Caco-2 (cell line): ENCODE measurements at regions not wholly inside any gene's neighbourhood (a gene's known extent, or its start where the extent isn't known, plus 50 kb on each side); places are given as distances from the start of the nearest gene placed in this dataset.
A peak's percentile ranks its signal among the peaks of the same experiment; 100 is the strongest.

Source experiments
- BruUV-seq: library from RNA; stranded (reverse); fragments of 400-500 nt; replicated peaks from 2 replicates; lab custom pipeline; 2021; lab: Mats Ljungman, UMichigan
- CTCF ChIA-PET: fragments of 300-600 bp; sonication (Branson Sonifier 250); formaldehyde crosslinking; loops from one replicate; lab custom pipeline; 2022; ENCODE audit warnings: antibody characterized with exemption; lab: Charles Lee
- POLR2A ChIA-PET: fragments of 300-600 bp; sonication (Branson Sonifier 250); formaldehyde crosslinking; loops from one replicate; lab custom pipeline; 2022; ENCODE audit warnings: antibody characterized with exemption; lab: Charles Lee
- DNase-seq, 2 experiments: peaks; one replicate each; pipeline versions ENCODE4 v3.0.0 to v3.0.0-alpha.2; 2020 to 2022
- H3K27me3 ChIP-seq: replicated peaks from 2 replicates; pipeline ENCODE4 v1.6.0; 2011; ENCODE audit warnings: low read length; ENCODE audit not compliant: control insufficient read depth, insufficient read depth
- H3K36me3 ChIP-seq: 2 replicates; pipeline ENCODE4 v1.5.1; 2011; ENCODE audit warnings: low read length; ENCODE audit not compliant: control insufficient read depth, insufficient read depth
- H3K4me1 ChIP-seq: fragments of 250-450 bp; sonication (Bioruptor Pico); 2 replicates; pipeline ENCODE4 v1.5.1; 2020; ENCODE audit warnings: mild to moderate bottlenecking
- H3K4me3 ChIP-seq: 2 replicates; pipeline ENCODE4 v1.5.1; 2011; ENCODE audit warnings: low read depth, mild to moderate bottlenecking, control low read depth, low read length
- H3K9me3 ChIP-seq: fragments of 250-450 bp; sonication (Bioruptor Pico); 2 replicates; pipeline ENCODE4 v1.5.1; 2020; ENCODE audit warnings: mild to moderate bottlenecking, moderate library complexity
- H3K27ac Mint-ChIP-seq: one replicate; pipeline ENCODE4 v1.8.0; 2022; ENCODE audit warnings: mixed read lengths; ENCODE audit not compliant: unreplicated experiment
- H3K27me3 Mint-ChIP-seq: one replicate; pipeline ENCODE4 v1.8.0; 2022; ENCODE audit warnings: mixed read lengths; ENCODE audit not compliant: insufficient read depth, unreplicated experiment
- H3K36me3 Mint-ChIP-seq: one replicate; pipeline ENCODE4 v1.8.0; 2022; ENCODE audit warnings: mild to moderate bottlenecking, mixed read lengths; ENCODE audit not compliant: insufficient read depth, unreplicated experiment
- H3K4me1 Mint-ChIP-seq: one replicate; pipeline ENCODE4 v1.8.0; 2022; ENCODE audit warnings: low read depth, mixed read lengths; ENCODE audit not compliant: unreplicated experiment
- H3K4me3 Mint-ChIP-seq: one replicate; pipeline ENCODE4 v1.8.0; 2022; ENCODE audit warnings: mild to moderate bottlenecking, moderate library complexity, mixed read lengths; ENCODE audit not compliant: unreplicated experiment
- H3K9me3 Mint-ChIP-seq: one replicate; pipeline ENCODE4 v1.8.0; 2022; ENCODE audit warnings: mixed read lengths; ENCODE audit not compliant: unreplicated experiment
- intact Hi-C: fragments of 100-400 bp; cut with micrococcal nuclease; formaldehyde crosslinking; loops from one replicate; pipeline ENCODE4 v1.10.0; 2022; ENCODE audit not compliant: unreplicated experiment
- TF ChIP-seq, protein P1 (sequence below), 2 experiments: fragments of 200-600 bp in 1 of 2; IDR thresholded peaks; 1 replicate in 1 of 2; 2 replicates in 1 of 2; pipeline versions ENCODE4 v1.5.1 to v1.8.0; 2011 to 2022; ENCODE audit warnings: antibody characterized with exemption in 1 of 2, control low read depth in 1 of 2, inconsistent platforms in 1 of 2, low read depth in 1 of 2, low read length in 1 of 2, mild to moderate bottlenecking in 1 of 2, moderate library complexity in 1 of 2; ENCODE audit not compliant: insufficient read depth in 1 of 2, severe bottlenecking in 1 of 2, unreplicated experiment in 1 of 2

DNA sequence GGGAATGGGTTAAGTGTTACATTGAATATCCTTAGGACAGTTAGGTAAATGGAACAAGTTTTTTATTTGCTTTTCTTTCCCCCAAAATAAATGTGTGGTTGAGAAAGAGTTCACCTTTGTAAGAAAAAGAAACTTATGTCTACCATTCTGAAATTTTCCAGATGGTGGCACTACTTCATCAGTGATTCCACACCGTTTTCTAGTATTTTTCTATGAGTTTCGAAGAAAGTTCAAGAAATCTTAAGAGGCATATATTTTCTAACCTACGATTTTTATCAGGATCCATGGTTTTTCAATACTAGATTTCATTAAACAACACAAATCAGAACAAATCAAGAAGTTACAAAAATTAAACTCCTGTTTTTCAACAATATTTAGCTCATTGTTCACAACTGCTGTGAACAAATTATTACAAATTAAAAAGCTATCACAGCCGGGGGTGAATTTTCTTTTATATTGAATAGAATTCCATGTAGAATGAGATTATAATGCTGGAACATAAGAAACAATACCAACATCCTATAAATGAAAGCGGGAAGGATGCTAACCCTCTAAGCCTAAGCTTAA, 163.1 kb upstream of the NPVF start:
- Mint-ChIP-seq H3K4me3 (no peak overlapping the region), H3K27ac (no peak overlapping the region), H3K36me3 (no peaks in the 10 kb centered on the region), H3K4me1 (no peaks in the 10 kb centered on the region), H3K9me3 (no peaks in the 10 kb centered on the region), H3K27me3 (peaks cover 11% of the 10 kb centered on the region)
- CTCF ChIA-PET, result interaction anchor here (1.0 to 1.6 kb wide), 4 partner anchors 131 to 460 kb away, joined by 3 to 11 read pairs (median 8); no protein-coding TSS in a partner anchor
- Histone ChIP-seq H3K27me3 (no peaks in the 10 kb centered on the region), H3K4me3 (no peak overlapping the region), H3K9me3 (no peaks in the 10 kb centered on the region), H3K4me1 (no peaks in the 10 kb centered on the region), H3K36me3 (no peaks in the 10 kb centered on the region)
- POLR2A ChIA-PET, result no interaction called here
- no TSS peak for BruUV-seq
- DNase-seq, result no peak
- intact Hi-C loops, result loop anchor here (1.0 kb wide), 1 partner anchor 175 kb away; no protein-coding TSS in a partner anchor
- TF ChIP-seq, protein P1, sequence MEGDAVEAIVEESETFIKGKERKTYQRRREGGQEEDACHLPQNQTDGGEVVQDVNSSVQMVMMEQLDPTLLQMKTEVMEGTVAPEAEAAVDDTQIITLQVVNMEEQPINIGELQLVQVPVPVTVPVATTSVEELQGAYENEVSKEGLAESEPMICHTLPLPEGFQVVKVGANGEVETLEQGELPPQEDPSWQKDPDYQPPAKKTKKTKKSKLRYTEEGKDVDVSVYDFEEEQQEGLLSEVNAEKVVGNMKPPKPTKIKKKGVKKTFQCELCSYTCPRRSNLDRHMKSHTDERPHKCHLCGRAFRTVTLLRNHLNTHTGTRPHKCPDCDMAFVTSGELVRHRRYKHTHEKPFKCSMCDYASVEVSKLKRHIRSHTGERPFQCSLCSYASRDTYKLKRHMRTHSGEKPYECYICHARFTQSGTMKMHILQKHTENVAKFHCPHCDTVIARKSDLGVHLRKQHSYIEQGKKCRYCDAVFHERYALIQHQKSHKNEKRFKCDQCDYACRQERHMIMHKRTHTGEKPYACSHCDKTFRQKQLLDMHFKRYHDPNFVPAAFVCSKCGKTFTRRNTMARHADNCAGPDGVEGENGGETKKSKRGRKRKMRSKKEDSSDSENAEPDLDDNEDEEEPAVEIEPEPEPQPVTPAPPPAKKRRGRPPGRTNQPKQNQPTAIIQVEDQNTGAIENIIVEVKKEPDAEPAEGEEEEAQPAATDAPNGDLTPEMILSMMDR (IDR thresholded peaks at IDR 0.05; ENCODE audit: insufficient read depth in 1 of 2, low read depth in 1 of 2, low read length in 1 of 2, severe bottlenecking in 1 of 2, unreplicated experiment in 1 of 2), result peak in 1 of 2 experiments; percentile 38

DNA sequence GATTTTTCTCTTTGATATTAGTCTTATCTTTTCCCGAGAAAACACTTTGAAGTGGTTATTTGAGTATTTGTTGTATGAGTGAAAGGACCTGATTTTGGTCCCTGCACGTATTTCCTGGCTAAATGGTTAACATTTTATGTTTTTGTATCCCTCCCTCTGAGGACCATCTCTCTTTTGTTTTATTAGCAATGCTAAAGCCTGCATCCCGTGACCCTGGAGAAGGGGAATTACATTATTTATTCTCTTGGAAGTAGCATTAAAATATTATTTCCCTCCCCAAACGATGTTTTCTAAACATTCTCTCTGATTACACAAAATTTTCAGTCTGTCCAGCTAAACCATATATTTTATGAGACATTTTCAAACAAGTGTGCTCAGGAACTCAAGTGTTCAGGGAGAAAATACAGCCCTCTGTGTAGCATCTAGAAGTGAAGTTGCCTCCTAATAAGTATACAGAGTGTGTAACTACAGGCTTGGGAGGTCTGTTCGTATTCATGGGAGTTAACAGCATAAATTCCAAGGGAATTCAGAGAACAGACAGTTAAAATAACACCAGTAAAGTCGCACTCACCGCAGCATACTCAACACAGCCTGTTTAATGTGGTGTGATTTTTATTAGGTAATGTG, 163.8 kb upstream of the NPVF start:
- Mint-ChIP-seq H3K36me3 (no peaks in the 10 kb centered on the region), H3K4me3 (no peak overlapping the region), H3K27ac (no peak overlapping the region), H3K27me3 (peaks cover 11% of the 10 kb centered on the region), H3K4me1 (no peaks in the 10 kb centered on the region), H3K9me3 (no peaks in the 10 kb centered on the region)
- H3K27me3 ChIP-seq, result no peaks in the 10 kb centered on the region
- DNase-seq, result no peak
- intact Hi-C loops, result loop anchor here (1.0 kb wide), 1 partner anchor 174 kb away; no protein-coding TSS in a partner anchor
- H3K9me3 ChIP-seq, result no peaks in the 10 kb centered on the region
- CTCF ChIA-PET, result interaction anchor here (1.0 to 3.4 kb wide), 5 partner anchors 132 to 460 kb away, joined by 3 to 11 read pairs (median 7); no protein-coding TSS in a partner anchor
- POLR2A ChIA-PET, result interaction anchor here (0.6 kb wide), 1 partner anchor 170 kb away, joined by 3 read pairs; no protein-coding TSS in a partner anchor
- BruUV-seq, result no TSS peak
- no peaks in the 10 kb centered on the region for H3K4me1 ChIP-seq
- no peaks in the 10 kb centered on the region for H3K36me3 ChIP-seq
- no peak overlapping the region for H3K4me3 ChIP-seq
- TF ChIP-seq, protein P1 (IDR thresholded peaks at IDR 0.05; ENCODE audit: insufficient read depth in 1 of 2, low read depth in 1 of 2, low read length in 1 of 2, severe bottlenecking in 1 of 2, unreplicated experiment in 1 of 2), result no peak

DNA sequence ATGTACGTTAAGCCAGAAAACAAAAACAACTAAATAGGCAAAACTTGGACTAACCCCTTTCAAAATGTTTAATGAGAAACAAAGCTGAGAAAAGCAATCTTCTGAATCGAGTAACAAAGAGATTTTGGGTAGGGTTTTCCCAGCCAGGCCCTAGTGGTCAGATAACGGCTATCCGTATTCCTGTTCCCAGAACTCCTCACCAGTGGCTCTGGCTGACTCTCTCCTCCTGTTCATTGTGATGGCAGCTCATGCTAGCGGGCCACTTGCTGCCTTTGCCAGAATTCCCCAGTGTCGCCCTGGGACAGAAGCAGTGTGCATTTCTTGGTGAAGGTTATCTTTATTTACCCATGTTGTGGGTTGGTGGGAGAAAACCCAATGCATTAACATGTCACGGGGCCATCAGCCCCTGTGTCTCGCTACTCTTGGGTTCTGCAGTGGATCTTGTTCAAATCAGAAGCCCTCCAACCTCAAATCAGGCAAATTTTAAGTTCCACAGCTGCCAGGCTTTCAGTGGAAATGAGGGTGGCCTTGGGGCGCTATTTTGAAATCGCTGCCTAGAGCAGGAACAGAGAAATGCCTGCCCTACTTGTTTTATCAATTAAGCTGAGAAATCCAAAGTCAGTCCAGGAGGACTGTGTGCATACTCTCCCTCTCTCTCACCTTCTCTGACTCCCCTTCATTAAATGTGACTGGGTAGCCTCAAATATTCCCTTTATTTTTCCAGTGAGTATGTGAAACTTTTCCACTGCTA, 164.5 kb upstream of the NPVF start:
- H3K4me3 Mint-ChIP-seq, result no peak overlapping the region
- H3K9me3 Mint-ChIP-seq, result no peaks in the 10 kb centered on the region
- Histone ChIP-seq H3K4me3 (no peak overlapping the region), H3K27me3 (no peaks in the 10 kb centered on the region), H3K36me3 (no peaks in the 10 kb centered on the region), H3K4me1 (no peaks in the 10 kb centered on the region), H3K9me3 (no peaks in the 10 kb centered on the region)
- TF ChIP-seq, protein P1 (IDR thresholded peaks at IDR 0.05; ENCODE audit: insufficient read depth in 1 of 2, low read depth in 1 of 2, low read length in 1 of 2, severe bottlenecking in 1 of 2, unreplicated experiment in 1 of 2), result no peak
- peaks cover 14% of the 10 kb centered on the region for H3K27me3 Mint-ChIP-seq
- CTCF ChIA-PET, result interaction anchor here (1.6 to 3.4 kb wide), 2 partner anchors 133 to 175 kb away, joined by 7 to 9 read pairs; no protein-coding TSS in a partner anchor
- intact Hi-C loops, result no loop called here
- H3K27ac Mint-ChIP-seq, result no peak overlapping the region
- BruUV-seq, result no TSS peak
- no peak for DNase-seq
- no peaks in the 10 kb centered on the region for H3K4me1 Mint-ChIP-seq
- POLR2A ChIA-PET, result interaction anchor here (0.6 kb wide), 1 partner anchor 169 kb away, joined by 3 read pairs; no protein-coding TSS in a partner anchor
- H3K36me3 Mint-ChIP-seq, result no peaks in the 10 kb centered on the region
